ENCODE measurements at regions not wholly inside any gene's neighbourhood (a gene's known extent, or its start where the extent isn't known, plus 50 kb on each side); places are given as distances from the start of the nearest gene placed in this dataset.
"Not testable (repeated sequence)": the region's sequence is repeated elsewhere in the genome, so short reads cannot be mapped to it uniquely, and the experiment has no call there.

GRCh38 chr1:120513099-120513498 is 98.3 kb downstream of the NBPF8 start:
- H2AFZ ChIP-seq (ENCODE audit: control insufficient read depth, low read length); H3K4me3 ChIP-seq (ENCODE audit: control insufficient read depth in 2 of 3, extremely low read depth in 1 of 3, insufficient read depth in 2 of 3, low read depth in 1 of 3, low read length in 3 of 3); H3K4me2 ChIP-seq (ENCODE audit: control insufficient read depth, extremely low read depth, insufficient read depth, low read depth, low read length); H3K36me3 ChIP-seq (ENCODE audit: control insufficient read depth in 2 of 2, extremely low read depth in 1 of 2, insufficient read depth in 2 of 2, low read length in 2 of 2); DNase-seq (ENCODE audit: low read depth, low spot score); H4K20me1 ChIP-seq (ENCODE audit: control insufficient read depth, extremely low read depth, insufficient read depth, low read length); H3K79me2 ChIP-seq (ENCODE audit: control insufficient read depth, insufficient read depth, low read length); H3K9me3 ChIP-seq (ENCODE audit: control insufficient read depth, low read depth, low read length); H3K9ac ChIP-seq (ENCODE audit: control insufficient read depth, extremely low read depth, insufficient read depth, low read length); dilution Hi-C loops (cut with MboI; ENCODE audit: extremely low pct_ligation_motif_present, low sequenced_read_pairs); FAIRE-seq; H3K9me1 ChIP-seq (ENCODE audit: control insufficient read depth, extremely low read depth, insufficient read depth, low read length); H3K27ac ChIP-seq (ENCODE audit: control insufficient read depth, insufficient read depth, low read length); H3K4me1 ChIP-seq (ENCODE audit: control insufficient read depth, extremely low read depth, insufficient read depth, low read length); H3K27me3 ChIP-seq (ENCODE audit: control insufficient read depth, extremely low read depth, insufficient read depth, low read length): not testable (repeated sequence)

GRCh38 chr1:120513531-120513930 is 98.7 kb downstream of the NBPF8 start:
- H2AFZ ChIP-seq (ENCODE audit: control insufficient read depth, low read length); H3K79me2 ChIP-seq (ENCODE audit: control insufficient read depth, insufficient read depth, low read length); FAIRE-seq; H3K27ac ChIP-seq (ENCODE audit: control insufficient read depth, insufficient read depth, low read length); H4K20me1 ChIP-seq (ENCODE audit: control insufficient read depth, extremely low read depth, insufficient read depth, low read length); H3K36me3 ChIP-seq (ENCODE audit: control insufficient read depth in 2 of 2, extremely low read depth in 1 of 2, insufficient read depth in 2 of 2, low read length in 2 of 2); dilution Hi-C loops (cut with MboI; ENCODE audit: extremely low pct_ligation_motif_present, low sequenced_read_pairs); H3K4me1 ChIP-seq (ENCODE audit: control insufficient read depth, extremely low read depth, insufficient read depth, low read length); H3K9me3 ChIP-seq (ENCODE audit: control insufficient read depth, low read depth, low read length); H3K9me1 ChIP-seq (ENCODE audit: control insufficient read depth, extremely low read depth, insufficient read depth, low read length); H3K4me2 ChIP-seq (ENCODE audit: control insufficient read depth, extremely low read depth, insufficient read depth, low read depth, low read length); DNase-seq (ENCODE audit: low read depth, low spot score); H3K27me3 ChIP-seq (ENCODE audit: control insufficient read depth, extremely low read depth, insufficient read depth, low read length); H3K9ac ChIP-seq (ENCODE audit: control insufficient read depth, extremely low read depth, insufficient read depth, low read length); H3K4me3 ChIP-seq (ENCODE audit: control insufficient read depth in 2 of 3, extremely low read depth in 1 of 3, insufficient read depth in 2 of 3, low read depth in 1 of 3, low read length in 3 of 3): not testable (repeated sequence)

GRCh38 chr1:120519196-120519595 is 104.4 kb downstream of the NBPF8 start:
- H4K20me1 ChIP-seq (ENCODE audit: control insufficient read depth, extremely low read depth, insufficient read depth, low read length); DNase-seq (ENCODE audit: low read depth, low spot score); FAIRE-seq: not testable (repeated sequence)

GRCh38 chr1:120524416-120524815 is 109.6 kb downstream of the NBPF8 start:
- H3K36me3 ChIP-seq (ENCODE audit: control insufficient read depth in 2 of 2, extremely low read depth in 1 of 2, insufficient read depth in 2 of 2, low read length in 2 of 2); dilution Hi-C loops (cut with MboI; ENCODE audit: extremely low pct_ligation_motif_present, low sequenced_read_pairs); H3K27ac ChIP-seq (ENCODE audit: control insufficient read depth, insufficient read depth, low read length); H3K79me2 ChIP-seq (ENCODE audit: control insufficient read depth, insufficient read depth, low read length); H3K4me1 ChIP-seq (ENCODE audit: control insufficient read depth, extremely low read depth, insufficient read depth, low read length); H2AFZ ChIP-seq (ENCODE audit: control insufficient read depth, low read length); H3K27me3 ChIP-seq (ENCODE audit: control insufficient read depth, extremely low read depth, insufficient read depth, low read length); DNase-seq (ENCODE audit: low read depth, low spot score); H3K9me3 ChIP-seq (ENCODE audit: control insufficient read depth, low read depth, low read length); H3K9ac ChIP-seq (ENCODE audit: control insufficient read depth, extremely low read depth, insufficient read depth, low read length); H4K20me1 ChIP-seq (ENCODE audit: control insufficient read depth, extremely low read depth, insufficient read depth, low read length); FAIRE-seq; H3K4me2 ChIP-seq (ENCODE audit: control insufficient read depth, extremely low read depth, insufficient read depth, low read depth, low read length); H3K9me1 ChIP-seq (ENCODE audit: control insufficient read depth, extremely low read depth, insufficient read depth, low read length); H3K4me3 ChIP-seq (ENCODE audit: control insufficient read depth in 2 of 3, extremely low read depth in 1 of 3, insufficient read depth in 2 of 3, low read depth in 1 of 3, low read length in 3 of 3): not testable (repeated sequence)

More at GRCh38 chr1:120519196-120519595, 104.4 kb downstream of the NBPF8 start:
- H3K27me3 ChIP-seq (ENCODE audit: control insufficient read depth, extremely low read depth, insufficient read depth, low read length); H2AFZ ChIP-seq (ENCODE audit: control insufficient read depth, low read length); H3K27ac ChIP-seq (ENCODE audit: control insufficient read depth, insufficient read depth, low read length); H3K4me3 ChIP-seq (ENCODE audit: control insufficient read depth in 2 of 3, extremely low read depth in 1 of 3, insufficient read depth in 2 of 3, low read depth in 1 of 3, low read length in 3 of 3); H3K36me3 ChIP-seq (ENCODE audit: control insufficient read depth in 2 of 2, extremely low read depth in 1 of 2, insufficient read depth in 2 of 2, low read length in 2 of 2); H3K9me1 ChIP-seq (ENCODE audit: control insufficient read depth, extremely low read depth, insufficient read depth, low read length); H3K4me1 ChIP-seq (ENCODE audit: control insufficient read depth, extremely low read depth, insufficient read depth, low read length); H3K4me2 ChIP-seq (ENCODE audit: control insufficient read depth, extremely low read depth, insufficient read depth, low read depth, low read length); H3K9ac ChIP-seq (ENCODE audit: control insufficient read depth, extremely low read depth, insufficient read depth, low read length); H3K9me3 ChIP-seq (ENCODE audit: control insufficient read depth, low read depth, low read length); H3K79me2 ChIP-seq (ENCODE audit: control insufficient read depth, insufficient read depth, low read length); dilution Hi-C loops (cut with MboI; ENCODE audit: extremely low pct_ligation_motif_present, low sequenced_read_pairs): not testable (repeated sequence)

- H4K20me1 ChIP-seq (ENCODE audit: control insufficient read depth, extremely low read depth, insufficient read depth, low read length); H3K9me3 ChIP-seq (ENCODE audit: control insufficient read depth, low read depth, low read length); H3K27ac ChIP-seq (ENCODE audit: control insufficient read depth, insufficient read depth, low read length); H2AFZ ChIP-seq (ENCODE audit: control insufficient read depth, low read length); H3K4me2 ChIP-seq (ENCODE audit: control insufficient read depth, extremely low read depth, insufficient read depth, low read depth, low read length); H3K36me3 ChIP-seq (ENCODE audit: control insufficient read depth in 2 of 2, extremely low read depth in 1 of 2, insufficient read depth in 2 of 2, low read length in 2 of 2); H3K27me3 ChIP-seq (ENCODE audit: control insufficient read depth, extremely low read depth, insufficient read depth, low read length); H3K79me2 ChIP-seq (ENCODE audit: control insufficient read depth, insufficient read depth, low read length); FAIRE-seq; H3K9me1 ChIP-seq (ENCODE audit: control insufficient read depth, extremely low read depth, insufficient read depth, low read length); dilution Hi-C loops (cut with MboI; ENCODE audit: extremely low pct_ligation_motif_present, low sequenced_read_pairs); H3K9ac ChIP-seq (ENCODE audit: control insufficient read depth, extremely low read depth, insufficient read depth, low read length); DNase-seq (ENCODE audit: low read depth, low spot score); H3K4me3 ChIP-seq (ENCODE audit: control insufficient read depth in 2 of 3, extremely low read depth in 1 of 3, insufficient read depth in 2 of 3, low read depth in 1 of 3, low read length in 3 of 3); H3K4me1 ChIP-seq (ENCODE audit: control insufficient read depth, extremely low read depth, insufficient read depth, low read length): not testable (repeated sequence)
These were observed 110.6 kb downstream of the NBPF8 start for GRCh38 chr1:120525386-120525785.
